Fibroblast of skin of right quadriceps (primary cell): ENCODE measurements at regions not wholly inside any gene's neighbourhood (a gene's known extent, or its start where the extent isn't known, plus 50 kb on each side); places are given as distances from the start of the nearest gene placed in this dataset.
"Not testable (repeated sequence)": the region's sequence is repeated elsewhere in the genome, so short reads cannot be mapped to it uniquely, and the experiment has no call there.

Experiments used
- DNase-seq: peaks from one replicate; pipeline ENCODE4 v3.0.0-alpha.2; 2013

GRCh38 chr2:224145751-224146355 is 106.8 kb upstream of the SERPINE2 start:
- peak; percentile 83 for DNase-seq

- DNase-seq = no peak
These were observed 104.4 kb upstream of the SERPINE2 start for GRCh38 chr2:224143526-224143925.

- DNase-seq = peak; percentile 79
These were observed 103.6 kb upstream of the SERPINE2 start for GRCh38 chr2:224142397-224143312.

- DNase-seq = no peak
These were observed 102.2 kb upstream of the SERPINE2 start for GRCh38 chr2:224141304-224141703.

- DNase-seq = no peak
These were observed 98.1 kb upstream of the SERPINE2 start for GRCh38 chr2:224137208-224137607.

GRCh38 chr2:224136396-224136795 is 97.3 kb upstream of the SERPINE2 start:
- peak; percentile 65 for DNase-seq

- no peak for DNase-seq
These were observed 96.8 kb upstream of the SERPINE2 start for GRCh38 chr2:224135881-224136280.

- no peak for DNase-seq
These were observed 95.1 kb upstream of the SERPINE2 start for GRCh38 chr2:224134003-224134734.

- DNase-seq = no peak
These were observed 94.3 kb upstream of the SERPINE2 start for GRCh38 chr2:224133387-224133786.

GRCh38 chr2:224127871-224128501 is 88.9 kb upstream of the SERPINE2 start:
- peak; percentile 69 for DNase-seq

- DNase-seq = no peak
These were observed 87.4 kb upstream of the SERPINE2 start for GRCh38 chr2:224126440-224126839.

- no peak for DNase-seq
These were observed 86.9 kb upstream of the SERPINE2 start for GRCh38 chr2:224126003-224126402.

GRCh38 chr2:224122542-224122941 is 83.5 kb upstream of the SERPINE2 start:
- no peak for DNase-seq

- DNase-seq = no peak
These were observed 82.5 kb upstream of the SERPINE2 start for GRCh38 chr2:224121406-224122067.

- no peak for DNase-seq
These were observed 81.9 kb upstream of the SERPINE2 start for GRCh38 chr2:224120986-224121385.

GRCh38 chr2:224119846-224120245 is 80.8 kb upstream of the SERPINE2 start:
- not testable (repeated sequence) for DNase-seq

GRCh38 chr2:224114428-224114827 is 75.3 kb upstream of the SERPINE2 start:
- no peak for DNase-seq

GRCh38 chr2:224113930-224114329 is 74.8 kb upstream of the SERPINE2 start:
- not testable (repeated sequence) for DNase-seq

GRCh38 chr2:224111576-224111975 is 72.5 kb upstream of the SERPINE2 start:
- DNase-seq = peak; percentile 70

- no peak for DNase-seq
These were observed 71.7 kb upstream of the SERPINE2 start for GRCh38 chr2:224110811-224111210.

- DNase-seq = no peak
These were observed 70.7 kb upstream of the SERPINE2 start for GRCh38 chr2:224109751-224110150.

- no peak for DNase-seq
These were observed 67.7 kb upstream of the SERPINE2 start for GRCh38 chr2:224106794-224107193.
